Urinary bladder (tissue), 3 donors: ENCODE measurements at regions not wholly inside any gene's neighbourhood (a gene's known extent, or its start where the extent isn't known, plus 50 kb on each side); places are given as distances from the start of the nearest gene placed in this dataset.

Source experiments
- DNase-seq: peaks from one replicate; pipeline ENCODE4 v3.0.0-alpha.2; 2015; ENCODE audit errors: extremely low spot score
- H3K27ac ChIP-seq: one replicate; pipeline ENCODE4 v1.5.1; 2013; ENCODE audit warnings: low read depth, mild to moderate bottlenecking, moderate library complexity
- H3K36me3 ChIP-seq: one replicate; pipeline ENCODE4 v1.6.1; 2013; ENCODE audit warnings: mild to moderate bottlenecking, moderate library complexity; ENCODE audit not compliant: insufficient read depth
- H3K4me1 ChIP-seq: one replicate; pipeline ENCODE4 v1.6.1; 2013; ENCODE audit warnings: mild to moderate bottlenecking, moderate library complexity; ENCODE audit not compliant: insufficient read depth
- H3K4me3 ChIP-seq: one replicate; pipeline ENCODE4 v1.5.1; 2013; ENCODE audit warnings: low read depth, low read length
- WGBS: extraction: QIAGEN DNeasy Blood & Tissue Kit; methylation state at CpG from one replicate; pipeline ENCODE4 v1.1.7; 2013; 5-methylcytosine and 5-hydroxymethylcytosine counted together
- donor health status: healthy with polysubstance abuse.
- donor health status: healthy.

GRCh38 chr11:30811226-30811755 lies 225.1 kb upstream of the MPPED2 start:
- H3K27ac ChIP-seq = no peak overlapping the region
- H3K36me3 ChIP-seq = no peaks in the 10 kb centered on the region
- no peaks in the 10 kb centered on the region for H3K4me1 ChIP-seq
- no peak overlapping the region for H3K4me3 ChIP-seq
- no peak for DNase-seq
- 83% methylated on average over 2 of the region's 2 CpGs for WGBS

GRCh38 chr11:30810116-30810515 lies 224.0 kb upstream of the MPPED2 start:
- Histone ChIP-seq H3K36me3 (no peaks in the 10 kb centered on the region), H3K4me3 (no peak overlapping the region), H3K27ac (no peak overlapping the region), H3K4me1 (no peaks in the 10 kb centered on the region)
- 81% methylated on average over 2 of the region's 2 CpGs for WGBS
- DNase-seq = no peak

- 51% methylated on average over 4 of the region's 4 CpGs for WGBS
- no peak for DNase-seq
- no peak overlapping the region for H3K4me3 ChIP-seq
- H3K36me3 ChIP-seq = no peaks in the 10 kb centered on the region
- no peaks in the 10 kb centered on the region for H3K4me1 ChIP-seq
- no peak overlapping the region for H3K27ac ChIP-seq
Measured at GRCh38 chr11:30801357-30801756, 215.2 kb upstream of the MPPED2 start.

GRCh38 chr11:30800904-30801303 lies 214.8 kb upstream of the MPPED2 start:
- DNase-seq = no peak
- Histone ChIP-seq H3K27ac (no peak overlapping the region), H3K4me3 (no peak overlapping the region)

GRCh38 chr11:30798547-30799236 lies 212.5 kb upstream of the MPPED2 start:
- Histone ChIP-seq H3K27ac (no peak overlapping the region), H3K36me3 (no peaks in the 10 kb centered on the region), H3K4me1 (no peaks in the 10 kb centered on the region), H3K4me3 (no peak overlapping the region)
- 83% methylated on average over 3 of the region's 3 CpGs for WGBS
- DNase-seq = no peak

More at GRCh38 chr11:30800904-30801303, 214.8 kb upstream of the MPPED2 start:
- Histone ChIP-seq H3K4me1 (no peaks in the 10 kb centered on the region), H3K36me3 (no peaks in the 10 kb centered on the region)

GRCh38 chr11:30789270-30789669 lies 203.1 kb upstream of the MPPED2 start:
- H3K36me3 ChIP-seq = no peaks in the 10 kb centered on the region

GRCh38 chr11:30788849-30789248 lies 202.7 kb upstream of the MPPED2 start:
- Histone ChIP-seq H3K36me3 (no peaks in the 10 kb centered on the region), H3K27ac (no peak overlapping the region), H3K4me1 (no peaks in the 10 kb centered on the region), H3K4me3 (no peak overlapping the region)
- DNase-seq = no peak
- 91% methylated on average over 2 of the region's 2 CpGs for WGBS

More at GRCh38 chr11:30789270-30789669, 203.1 kb upstream of the MPPED2 start:
- 86% methylated on average over 4 of the region's 4 CpGs for WGBS
- Histone ChIP-seq H3K27ac (no peak overlapping the region), H3K4me3 (no peak overlapping the region), H3K4me1 (no peaks in the 10 kb centered on the region)
- DNase-seq = no peak

- DNase-seq = no peak
- WGBS = 35% methylated on average over 4 of the region's 4 CpGs
- Histone ChIP-seq H3K27ac (no peak overlapping the region), H3K4me1 (no peaks in the 10 kb centered on the region), H3K36me3 (no peaks in the 10 kb centered on the region), H3K4me3 (no peak overlapping the region)
Measured at GRCh38 chr11:30786256-30787110, 200.3 kb upstream of the MPPED2 start.

- Histone ChIP-seq H3K36me3 (no peaks in the 10 kb centered on the region), H3K27ac (no peak overlapping the region), H3K4me3 (no peak overlapping the region), H3K4me1 (no peaks in the 10 kb centered on the region)
- WGBS = 56% methylated on average over 1 of the region's 1 CpG
- DNase-seq = no peak
Measured at GRCh38 chr11:30778596-30778995, 192.4 kb upstream of the MPPED2 start.

GRCh38 chr11:30775233-30775522 lies 189.0 kb upstream of the MPPED2 start:
- no peak overlapping the region for H3K27ac ChIP-seq
- no peaks in the 10 kb centered on the region for H3K36me3 ChIP-seq
- H3K4me1 ChIP-seq = no peaks in the 10 kb centered on the region
- no peak for DNase-seq
- 51% methylated on average over 1 of the region's 1 CpG for WGBS
- H3K4me3 ChIP-seq = no peak overlapping the region

GRCh38 chr11:30774496-30775232 lies 188.5 kb upstream of the MPPED2 start:
- no peak overlapping the region for H3K27ac ChIP-seq
- no peaks in the 10 kb centered on the region for H3K4me1 ChIP-seq
- H3K36me3 ChIP-seq = no peaks in the 10 kb centered on the region
- no peak overlapping the region for H3K4me3 ChIP-seq
- DNase-seq = no peak
- WGBS = 45% methylated on average over 8 of the region's 8 CpGs

GRCh38 chr11:30772908-30773307 lies 186.8 kb upstream of the MPPED2 start:
- no peak for DNase-seq
- 65% methylated on average over 4 of the region's 4 CpGs for WGBS
- no peaks in the 10 kb centered on the region for H3K36me3 ChIP-seq
- no peak overlapping the region for H3K4me3 ChIP-seq
- H3K27ac ChIP-seq = no peak overlapping the region
- no peaks in the 10 kb centered on the region for H3K4me1 ChIP-seq

- no peak for DNase-seq
- H3K36me3 ChIP-seq = no peaks in the 10 kb centered on the region
- WGBS = 95% methylated on average over 5 of the region's 5 CpGs
- H3K4me3 ChIP-seq = no peak overlapping the region
- H3K4me1 ChIP-seq = no peaks in the 10 kb centered on the region
- H3K27ac ChIP-seq = no peak overlapping the region
Measured at GRCh38 chr11:30763951-30764350, 177.8 kb upstream of the MPPED2 start.
